SH-SY5Y (cell line): ENCODE measurements at regions not wholly inside any gene's neighbourhood (a gene's known extent, or its start where the extent isn't known, plus 50 kb on each side); places are given as distances from the start of the nearest gene placed in this dataset.

Experiments
- GATA2 ChIP-seq: IDR thresholded peaks from 2 replicates; pipeline ENCODE4 v1.6.1; 2011; ENCODE audit warnings: mild to moderate bottlenecking, low read depth, low read length
- GATA3 ChIP-seq: IDR thresholded peaks from 2 replicates; pipeline ENCODE4 v1.6.1; 2011; ENCODE audit warnings: low read depth, mild to moderate bottlenecking, low read length, moderate library complexity

- no peak for TF ChIP-seq GATA2
- TF ChIP-seq GATA3: no peak
Measured at GRCh38 chr3:162022911-162023310, 526.3 kb downstream of the OTOL1 start.
